Adrenal gland (tissue), 5 donors: ENCODE measurements at regions not wholly inside any gene's neighbourhood (a gene's known extent, or its start where the extent isn't known, plus 50 kb on each side); places are given as distances from the start of the nearest gene placed in this dataset.

Experiments
- CTCF ChIP-seq, 6 experiments: fragments of 450-650 bp in 4 of 6; fragments of 200-600 bp in 2 of 6; sonication (generic) in 1 of 6; IDR thresholded peaks; 1 replicate in 5 of 6; 2 replicates in 1 of 6; pipeline versions ENCODE4 v1.5.1 to v1.8.0; 2016 to 2021; ENCODE audit warnings: antibody characterized with exemption in 6 of 6, mild to moderate bottlenecking in 2 of 6, moderate library complexity in 1 of 6
- POLR2A ChIP-seq, 2 donors: fragments of 450-650 bp; IDR thresholded peaks; one replicate each; pipeline ENCODE4 v1.6.1; 2017; ENCODE audit warnings: antibody characterized with exemption in 2 of 2, mild to moderate bottlenecking in 2 of 2, moderate library complexity in 1 of 2
- donor health status: DM: no; HTN: no; CAD: no.

- no peak for TF ChIP-seq POLR2A (IDR thresholded peaks at IDR 0.05)
- no peak for TF ChIP-seq CTCF (IDR thresholded peaks at IDR 0.05)
Measured at GRCh38 chr10:58107506-58107905, 160.2 kb downstream of the IPMK start.
